Mesendoderm (in vitro differentiated cells): ENCODE measurements at regions not wholly inside any gene's neighbourhood (a gene's known extent, or its start where the extent isn't known, plus 50 kb on each side); places are given as distances from the start of the nearest gene placed in this dataset.

Source experiments
- DNase-seq: peaks from one replicate; pipeline ENCODE4 v3.0.0; 2013
- H2AK5ac ChIP-seq: 2 replicates; pipeline ENCODE4 v1.6.1; 2013; ENCODE audit warnings: low read length, inconsistent platforms
- H2BK120ac ChIP-seq: 2 replicates; pipeline ENCODE4 v1.6.1; 2013; ENCODE audit warnings: low read depth, mild to moderate bottlenecking, low read length, moderate library complexity, mixed read lengths
- H2BK15ac ChIP-seq: replicated peaks from 2 replicates; pipeline ENCODE4 v1.6.1; 2013; ENCODE audit warnings: low read depth, mild to moderate bottlenecking, moderate library complexity
- H2BK5ac ChIP-seq: 2 replicates; pipeline ENCODE4 v1.6.1; 2013; ENCODE audit warnings: low read length, inconsistent platforms
- H3K18ac ChIP-seq: 2 replicates; pipeline ENCODE4 v1.6.1; 2013; ENCODE audit warnings: mild to moderate bottlenecking, low read length, mixed read lengths
- H3K23ac ChIP-seq: one replicate; pipeline ENCODE4 v1.6.1; 2013; ENCODE audit warnings: low read length
- H3K27ac ChIP-seq: 2 replicates; pipeline ENCODE4 v1.5.1; 2013; ENCODE audit warnings: low read depth, mild to moderate bottlenecking, inconsistent platforms, low read length, moderate library complexity
- H3K27me3 ChIP-seq: 2 replicates; pipeline ENCODE4 v1.6.1; 2013; ENCODE audit warnings: low read length, control low read depth, mild to moderate bottlenecking, inconsistent platforms; ENCODE audit not compliant: insufficient read depth, poor library complexity
- H3K36me3 ChIP-seq: 2 replicates; pipeline ENCODE4 v1.6.1; 2013; ENCODE audit warnings: low read length, inconsistent platforms; ENCODE audit not compliant: control insufficient read depth, insufficient read depth
- H3K4ac ChIP-seq: one replicate; pipeline ENCODE4 v1.6.1; 2013; ENCODE audit warnings: low read depth, mild to moderate bottlenecking, low read length, moderate library complexity
- H3K4me1 ChIP-seq: 2 replicates; pipeline ENCODE4 v1.6.1; 2013; ENCODE audit warnings: low read depth, low read length, inconsistent platforms; ENCODE audit not compliant: control insufficient read depth
- H3K4me2 ChIP-seq: 2 replicates; pipeline ENCODE4 v1.6.1; 2013; ENCODE audit warnings: low read length
- H3K4me3 ChIP-seq: 2 replicates; pipeline ENCODE4 v1.5.1; 2013; ENCODE audit warnings: mild to moderate bottlenecking, low read length
- H3K56ac ChIP-seq: one replicate; pipeline ENCODE4 v1.6.1; 2013; ENCODE audit warnings: low read length
- H3K79me1 ChIP-seq: 2 replicates; pipeline ENCODE4 v1.6.1; 2013; ENCODE audit warnings: low read length, inconsistent platforms
- H3K79me2 ChIP-seq: 2 replicates; pipeline ENCODE4 v1.6.1; 2013; ENCODE audit warnings: mild to moderate bottlenecking, low read length; ENCODE audit not compliant: control insufficient read depth, insufficient read depth
- H3K9ac ChIP-seq: 2 replicates; pipeline ENCODE4 v1.6.1; 2013; ENCODE audit warnings: low read length, inconsistent platforms
- H4K5ac ChIP-seq: one replicate; pipeline ENCODE4 v1.6.1; 2013; ENCODE audit warnings: low read length
- H4K8ac ChIP-seq: one replicate; pipeline ENCODE4 v1.6.1; 2013; ENCODE audit warnings: low read depth, mild to moderate bottlenecking, control low read depth, low read length, moderate library complexity
- WGBS: extraction: QIAGEN DNeasy Blood & Tissue Kit; methylation state at CpG from one replicate; pipeline ENCODE4 v1.1.7; 2013; ENCODE audit warnings: low lambda C conversion rate, missing lambda C conversion rate; ENCODE audit not compliant: insufficient coverage; ENCODE audit errors: extremely low coverage; 5-methylcytosine and 5-hydroxymethylcytosine counted together

- H3K27ac ChIP-seq, result no peak overlapping the region
- no peak overlapping the region for H2AK5ac ChIP-seq
- no peaks in the 10 kb centered on the region for H3K36me3 ChIP-seq
- H3K23ac ChIP-seq, result no peak overlapping the region
- H3K18ac ChIP-seq, result no peak overlapping the region
- H3K4me3 ChIP-seq, result no peak overlapping the region
- no peaks in the 10 kb centered on the region for H3K79me2 ChIP-seq
- no peak overlapping the region for H2BK5ac ChIP-seq
- H3K56ac ChIP-seq, result no peak overlapping the region
- no peak overlapping the region for H2BK120ac ChIP-seq
- no CpG with 5 or more reads among the region's 2 CpGs for WGBS
- no peak for DNase-seq
- H2BK15ac ChIP-seq, result no peak overlapping the region
- no peak overlapping the region for H3K4ac ChIP-seq
- H3K9ac ChIP-seq, result no peak overlapping the region
- no peaks in the 10 kb centered on the region for H3K79me1 ChIP-seq
- H4K8ac ChIP-seq, result no peak overlapping the region
- H3K4me2 ChIP-seq, result no peak overlapping the region
- H3K4me1 ChIP-seq, result no peaks in the 10 kb centered on the region
- no peaks in the 10 kb centered on the region for H3K27me3 ChIP-seq
- H4K5ac ChIP-seq, result no peak overlapping the region
Observed at GRCh38 chr15:46872981-46873330, 844.3 kb upstream of the SEMA6D start.

GRCh38 chr15:46879032-46879770 is 838.1 kb upstream of the SEMA6D start:
- DNase-seq, result peak; percentile 74
- no peaks in the 10 kb centered on the region for H3K79me1 ChIP-seq
- no peak overlapping the region for H3K4me3 ChIP-seq
- no peaks in the 10 kb centered on the region for H3K4me1 ChIP-seq
- no peak overlapping the region for H2BK5ac ChIP-seq
- no CpG with 5 or more reads among the region's 5 CpGs for WGBS
- H3K79me2 ChIP-seq, result no peaks in the 10 kb centered on the region
- no peaks in the 10 kb centered on the region for H3K27me3 ChIP-seq
- H3K9ac ChIP-seq, result no peak overlapping the region
- H3K4me2 ChIP-seq, result no peak overlapping the region
- no peak overlapping the region for H3K23ac ChIP-seq
- H3K4ac ChIP-seq, result no peak overlapping the region
- no peak overlapping the region for H4K5ac ChIP-seq
- no peak overlapping the region for H2BK120ac ChIP-seq
- no peak overlapping the region for H3K56ac ChIP-seq
- no peak overlapping the region for H2AK5ac ChIP-seq
- no peak overlapping the region for H3K18ac ChIP-seq
- no peak overlapping the region for H2BK15ac ChIP-seq
- H3K36me3 ChIP-seq, result no peaks in the 10 kb centered on the region
- no peak overlapping the region for H3K27ac ChIP-seq
- no peak overlapping the region for H4K8ac ChIP-seq

GRCh38 chr15:46880791-46881190 is 836.5 kb upstream of the SEMA6D start:
- Histone ChIP-seq H3K36me3 (no peaks in the 10 kb centered on the region), H3K18ac (no peak overlapping the region), H2AK5ac (no peak overlapping the region), H3K4me2 (no peak overlapping the region), H3K4ac (no peak overlapping the region), H4K5ac (no peak overlapping the region), H3K56ac (no peak overlapping the region), H3K4me3 (no peak overlapping the region), H3K23ac (no peak overlapping the region), H3K27me3 (no peaks in the 10 kb centered on the region), H3K9ac (no peak overlapping the region), H3K79me1 (no peaks in the 10 kb centered on the region), H2BK15ac (no peak overlapping the region), H3K27ac (no peak overlapping the region), H4K8ac (no peak overlapping the region), H2BK120ac (no peak overlapping the region), H2BK5ac (no peak overlapping the region), H3K79me2 (no peaks in the 10 kb centered on the region), H3K4me1 (no peaks in the 10 kb centered on the region)
- WGBS, result no CpG with 5 or more reads among the region's 2 CpGs
- DNase-seq, result no peak

DNA sequence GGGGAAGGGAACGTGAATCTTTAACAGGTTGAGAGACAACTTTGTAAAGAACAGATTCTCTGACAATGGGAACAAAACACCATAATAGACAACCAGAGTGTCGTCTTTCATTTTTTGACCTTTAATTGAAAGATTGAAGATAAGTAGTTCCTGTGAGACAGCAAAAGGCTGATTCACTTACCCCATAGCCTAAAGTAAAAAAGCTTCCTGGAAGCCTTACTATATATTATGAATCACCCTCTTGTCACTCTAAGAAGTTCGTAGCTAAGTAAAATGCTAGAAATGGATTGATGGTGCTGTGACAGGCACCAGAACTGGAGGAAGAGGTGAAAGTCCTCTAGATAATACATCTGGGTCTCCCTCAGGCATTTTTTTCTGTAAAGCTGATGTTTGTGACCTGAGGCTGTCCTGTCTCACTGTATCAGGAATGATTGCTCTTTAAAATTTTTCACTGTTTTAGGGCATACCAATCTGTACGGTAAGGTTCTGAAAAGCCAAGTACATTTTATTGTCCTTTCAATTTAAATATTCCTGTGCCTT is 824.6 kb upstream of the SEMA6D start:
- no peaks in the 10 kb centered on the region for H3K36me3 ChIP-seq
- H3K18ac ChIP-seq, result no peak overlapping the region
- H3K79me2 ChIP-seq, result no peaks in the 10 kb centered on the region
- H2BK5ac ChIP-seq, result no peak overlapping the region
- no peak overlapping the region for H4K8ac ChIP-seq
- no peak for DNase-seq
- no peak overlapping the region for H4K5ac ChIP-seq
- H2AK5ac ChIP-seq, result no peak overlapping the region
- H3K4me1 ChIP-seq, result no peaks in the 10 kb centered on the region
- no peak overlapping the region for H2BK120ac ChIP-seq
- no peak overlapping the region for H3K4me3 ChIP-seq
- no peaks in the 10 kb centered on the region for H3K27me3 ChIP-seq
- no peak overlapping the region for H3K9ac ChIP-seq
- no peak overlapping the region for H3K4ac ChIP-seq
- no peak overlapping the region for H2BK15ac ChIP-seq
- no peaks in the 10 kb centered on the region for H3K79me1 ChIP-seq
- no CpG with 5 or more reads among the region's 4 CpGs for WGBS
- H3K23ac ChIP-seq, result no peak overlapping the region
- H3K27ac ChIP-seq, result no peak overlapping the region
- no peak overlapping the region for H3K56ac ChIP-seq
- H3K4me2 ChIP-seq, result no peak overlapping the region

- Histone ChIP-seq H2AK5ac (no peak overlapping the region), H3K4me2 (no peak overlapping the region), H3K27ac (no peak overlapping the region), H3K56ac (no peak overlapping the region), H2BK5ac (no peak overlapping the region), H3K4me1 (no peaks in the 10 kb centered on the region), H4K8ac (no peak overlapping the region), H4K5ac (no peak overlapping the region), H3K27me3 (no peaks in the 10 kb centered on the region), H3K23ac (no peak overlapping the region), H3K36me3 (no peaks in the 10 kb centered on the region), H3K79me2 (no peaks in the 10 kb centered on the region), H2BK120ac (no peak overlapping the region), H3K18ac (no peak overlapping the region), H3K4ac (no peak overlapping the region), H3K79me1 (no peaks in the 10 kb centered on the region), H3K4me3 (no peak overlapping the region), H2BK15ac (no peak overlapping the region), H3K9ac (no peak overlapping the region)
- WGBS, result no CpG with 5 or more reads among the region's 10 CpGs
- DNase-seq, result no peak
Observed at GRCh38 chr15:46894644-46895043, 822.7 kb upstream of the SEMA6D start.

GRCh38 chr15:46897266-46897665 is 820.0 kb upstream of the SEMA6D start:
- no peaks in the 10 kb centered on the region for H3K79me2 ChIP-seq
- no peak overlapping the region for H2BK15ac ChIP-seq
- no peaks in the 10 kb centered on the region for H3K4me1 ChIP-seq
- H3K18ac ChIP-seq, result no peak overlapping the region
- no peak overlapping the region for H3K9ac ChIP-seq
- H3K23ac ChIP-seq, result no peak overlapping the region
- no peak overlapping the region for H2AK5ac ChIP-seq
- H4K8ac ChIP-seq, result no peak overlapping the region
- no peak for DNase-seq
- WGBS, result no CpG with 5 or more reads among the region's 1 CpG
- no peaks in the 10 kb centered on the region for H3K79me1 ChIP-seq
- no peaks in the 10 kb centered on the region for H3K36me3 ChIP-seq
- no peak overlapping the region for H4K5ac ChIP-seq
- no peak overlapping the region for H2BK5ac ChIP-seq
- no peak overlapping the region for H2BK120ac ChIP-seq
- H3K27ac ChIP-seq, result no peak overlapping the region
- no peak overlapping the region for H3K4me2 ChIP-seq
- no peaks in the 10 kb centered on the region for H3K27me3 ChIP-seq
- no peak overlapping the region for H3K4me3 ChIP-seq
- H3K4ac ChIP-seq, result no peak overlapping the region
- no peak overlapping the region for H3K56ac ChIP-seq
